Activated CD8-positive, alpha-beta T cell treated with anti-CD3 and anti-CD28 coated beads, Interleukin-2, amount 10 ng/mL, durations not matched to agents 7 days and 5 days (primary cell): ENCODE measurements at regions not wholly inside any gene's neighbourhood (a gene's known extent, or its start where the extent isn't known, plus 50 kb on each side); places are given as distances from the start of the nearest gene placed in this dataset.
A peak's percentile ranks its signal among the peaks of the same experiment; 100 is the strongest.

Source experiments
- ATAC-seq: fragments of 150-1000 bp; cut with Tn5 transposase; one replicate; pipeline ENCODE4 v1.10.0; 2021; ENCODE audit warnings: moderate library complexity
- CTCF ChIA-PET: fragments of 350-600 bp; sonication (Branson Sonifier 250); formaldehyde crosslinking; loops from one replicate; lab custom pipeline; 2021; ENCODE audit warnings: antibody characterized with exemption; lab: Charles Lee
- POLR2A ChIA-PET: fragments of 350-600 bp; sonication (Branson Sonifier 250); formaldehyde crosslinking; loops from one replicate; lab custom pipeline; 2021; ENCODE audit warnings: antibody characterized with exemption; lab: Charles Lee
- DNase-seq: peaks from one replicate; pipeline ENCODE4 v3.0.0-alpha.2; 2020
- H3K27ac Mint-ChIP-seq: one replicate; pipeline ENCODE4 v1.8.0; 2021; ENCODE audit warnings: mild to moderate bottlenecking, mixed read lengths
- H3K27me3 Mint-ChIP-seq: one replicate; pipeline ENCODE4 v1.8.0; 2021; ENCODE audit warnings: low read depth, mixed read lengths
- H3K36me3 Mint-ChIP-seq: one replicate; pipeline ENCODE4 v1.8.0; 2021; ENCODE audit warnings: low read depth, mixed read lengths
- H3K4me1 Mint-ChIP-seq: one replicate; pipeline ENCODE4 v1.8.0; 2021; ENCODE audit warnings: low read depth, mixed read lengths
- H3K4me3 Mint-ChIP-seq: one replicate; pipeline ENCODE4 v1.8.0; 2021; ENCODE audit warnings: mild to moderate bottlenecking, mixed read lengths
- H3K9me3 Mint-ChIP-seq: one replicate; pipeline ENCODE4 v1.8.0; 2022; ENCODE audit warnings: mixed read lengths; ENCODE audit not compliant: insufficient read depth

DNA sequence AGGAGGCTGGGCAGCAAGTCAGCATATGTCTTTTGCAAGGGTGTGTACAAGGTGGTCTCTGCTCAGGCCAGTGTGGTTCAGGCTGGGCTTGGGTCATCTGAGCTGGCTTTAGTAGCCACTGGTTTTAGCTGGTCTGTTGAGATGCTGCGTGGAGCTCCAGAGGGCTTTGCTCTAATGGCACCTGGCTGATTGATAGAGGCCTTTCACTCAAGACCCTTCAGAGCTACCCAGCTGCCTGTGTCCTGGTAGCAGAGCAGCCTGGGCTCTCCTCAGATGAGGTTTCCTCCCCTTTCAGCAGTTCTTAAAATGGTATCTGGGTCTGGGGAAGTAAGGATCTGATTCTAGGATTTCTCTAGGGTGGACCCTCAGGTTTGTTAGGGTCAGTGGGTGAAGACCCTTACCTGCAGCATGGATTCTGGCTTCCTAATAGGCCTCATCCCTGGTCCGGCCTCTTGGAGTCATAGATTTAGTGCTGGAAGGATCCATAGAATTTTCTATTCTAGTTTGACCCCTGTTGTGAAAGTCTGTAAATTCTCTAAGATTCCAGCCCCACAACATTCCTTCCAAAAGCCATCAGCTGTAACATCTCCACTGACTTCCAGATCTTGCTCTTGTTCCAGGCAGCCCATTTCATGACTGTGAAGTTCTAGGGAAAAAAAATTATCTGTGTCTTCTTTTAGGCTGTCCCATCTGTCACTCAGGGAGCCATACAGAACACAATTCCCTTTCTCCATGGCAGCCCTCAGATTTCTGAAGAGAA is 190.2 kb upstream of the ZBED5 start:
- POLR2A ChIA-PET: no interaction called here
- H3K27me3 Mint-ChIP-seq: no peaks in the 10 kb centered on the region
- H3K4me3 Mint-ChIP-seq: no peak overlapping the region
- peaks cover 4% of the 10 kb centered on the region for H3K9me3 Mint-ChIP-seq
- CTCF ChIA-PET: interaction anchor here (1.8 kb wide), 2 partner anchors 10 to 20 kb away, joined by 5 to 7 read pairs; no protein-coding TSS in a partner anchor
- no peaks in the 10 kb centered on the region for H3K4me1 Mint-ChIP-seq
- DNase-seq: no peak
- no peak for ATAC-seq
- H3K27ac Mint-ChIP-seq: no peak overlapping the region
- H3K36me3 Mint-ChIP-seq: no peaks in the 10 kb centered on the region

DNA sequence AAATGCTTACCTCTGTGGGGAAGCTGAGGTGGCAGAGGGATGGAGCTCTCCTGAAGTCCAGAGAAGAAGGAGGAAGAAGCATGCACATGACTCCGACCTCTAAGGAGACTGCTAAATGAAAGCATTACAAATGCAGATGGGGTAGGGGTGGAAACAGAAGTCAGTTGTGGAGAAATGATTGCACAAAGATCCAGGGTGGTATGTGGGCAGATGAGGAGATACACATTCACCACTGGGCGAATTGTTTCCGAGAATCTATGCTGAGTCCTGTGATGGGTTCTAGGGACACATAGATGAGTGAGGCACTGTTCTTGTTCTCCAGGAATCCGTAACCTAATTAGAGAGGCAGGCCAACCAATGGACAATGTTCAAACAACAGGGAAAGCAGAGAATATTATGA is 188.9 kb upstream of the ZBED5 start:
- Mint-ChIP-seq H3K4me1 (no peaks in the 10 kb centered on the region), H3K36me3 (no peaks in the 10 kb centered on the region), H3K27ac (no peak overlapping the region), H3K27me3 (no peaks in the 10 kb centered on the region), H3K9me3 (no peaks in the 10 kb centered on the region), H3K4me3 (no peak overlapping the region)
- CTCF ChIA-PET: interaction anchor here (1.8 kb wide), 1 partner anchor 19 kb away, joined by 5 read pairs; no protein-coding TSS in a partner anchor
- POLR2A ChIA-PET: no interaction called here
- DNase-seq (no peak), ATAC-seq (no peak)

DNA sequence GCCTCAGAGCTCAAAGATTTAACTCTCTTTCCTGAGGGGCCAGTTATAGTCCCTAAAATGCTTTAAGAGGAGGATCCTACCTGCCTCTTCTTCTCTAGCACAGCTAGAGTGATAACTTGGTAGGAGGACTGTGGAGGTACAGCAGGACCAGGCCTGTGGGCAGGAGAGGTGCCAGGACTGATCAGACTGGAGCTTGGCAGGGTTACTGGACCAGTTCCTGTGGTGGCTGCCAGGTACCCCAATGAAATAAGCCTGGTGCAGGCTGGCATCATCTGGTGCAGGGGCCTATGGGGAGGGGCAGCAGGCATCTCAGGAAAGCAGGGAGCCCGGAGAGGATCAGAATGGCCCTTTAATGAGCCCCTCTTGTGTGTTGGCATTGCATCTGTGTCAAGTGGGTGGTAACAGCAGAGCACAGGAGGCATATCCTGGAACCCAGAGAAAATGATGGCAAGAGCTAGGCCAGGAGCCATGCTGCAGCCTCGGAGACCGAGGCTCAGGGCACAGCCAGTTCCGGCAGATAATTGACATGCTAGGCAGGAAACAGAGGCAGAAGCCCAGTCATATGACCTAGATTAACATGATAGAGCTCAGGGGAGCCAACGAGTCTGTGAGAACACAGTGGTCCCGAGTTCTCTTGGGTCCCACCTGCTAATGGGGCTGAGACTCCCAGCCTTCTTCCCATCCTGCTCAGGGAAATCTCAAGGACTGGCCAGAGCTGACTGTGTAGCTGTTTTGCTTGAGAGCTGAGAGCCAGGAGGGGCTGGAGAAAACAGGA is 187.5 kb upstream of the ZBED5 start:
- H3K27ac Mint-ChIP-seq: no peak overlapping the region
- H3K9me3 Mint-ChIP-seq: no peaks in the 10 kb centered on the region
- H3K4me3 Mint-ChIP-seq: no peak overlapping the region
- H3K27me3 Mint-ChIP-seq: no peaks in the 10 kb centered on the region
- CTCF ChIA-PET: interaction anchor here (1.3 kb wide), 1 partner anchor 112 kb away, joined by 3 read pairs; no protein-coding TSS in a partner anchor
- no peaks in the 10 kb centered on the region for H3K36me3 Mint-ChIP-seq
- POLR2A ChIA-PET: no interaction called here
- no peaks in the 10 kb centered on the region for H3K4me1 Mint-ChIP-seq
- no peak for DNase-seq
- no peak for ATAC-seq

DNA sequence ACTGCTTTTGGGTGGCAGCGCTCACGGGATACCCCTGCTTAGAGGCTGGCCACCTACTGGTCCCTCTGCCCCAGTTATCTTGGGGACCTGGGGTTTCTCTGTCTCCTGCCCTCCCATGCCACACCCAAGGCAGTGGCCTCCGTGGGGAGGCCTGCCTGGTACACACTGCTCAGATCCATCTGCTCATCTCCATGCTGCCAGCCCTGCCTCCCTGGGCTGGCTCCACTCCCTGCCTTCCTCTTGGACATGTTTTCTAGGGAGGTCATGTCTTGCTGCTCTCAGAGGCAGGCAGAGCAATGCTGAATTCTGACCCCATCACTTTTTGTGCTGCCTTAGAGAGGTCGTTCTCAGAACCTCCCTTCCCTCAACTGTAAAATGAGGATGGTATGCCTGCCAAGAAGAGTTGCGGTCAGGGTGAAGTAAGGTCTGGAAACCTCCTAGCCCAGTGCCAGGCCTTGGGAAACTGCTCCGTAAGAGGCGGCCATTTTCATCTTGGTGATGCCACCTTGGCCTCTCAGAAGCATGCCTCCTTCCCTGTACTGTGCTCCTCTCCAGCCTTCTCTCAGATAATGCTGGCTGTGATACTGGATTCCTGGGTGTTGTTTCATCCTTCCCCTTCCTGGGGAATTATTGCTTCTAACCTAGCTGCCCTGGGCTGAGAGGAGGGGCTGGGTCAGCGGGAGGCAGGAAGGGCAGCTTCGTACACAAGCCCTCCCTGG is 186.4 kb upstream of the ZBED5 start:
- no peaks in the 10 kb centered on the region for H3K36me3 Mint-ChIP-seq
- POLR2A ChIA-PET: no interaction called here
- no peaks in the 10 kb centered on the region for H3K9me3 Mint-ChIP-seq
- H3K4me3 Mint-ChIP-seq: no peak overlapping the region
- no peaks in the 10 kb centered on the region for H3K27me3 Mint-ChIP-seq
- no peak overlapping the region for H3K27ac Mint-ChIP-seq
- ATAC-seq: no peak
- CTCF ChIA-PET: no interaction called here
- no peaks in the 10 kb centered on the region for H3K4me1 Mint-ChIP-seq
- DNase-seq: no peak

DNA sequence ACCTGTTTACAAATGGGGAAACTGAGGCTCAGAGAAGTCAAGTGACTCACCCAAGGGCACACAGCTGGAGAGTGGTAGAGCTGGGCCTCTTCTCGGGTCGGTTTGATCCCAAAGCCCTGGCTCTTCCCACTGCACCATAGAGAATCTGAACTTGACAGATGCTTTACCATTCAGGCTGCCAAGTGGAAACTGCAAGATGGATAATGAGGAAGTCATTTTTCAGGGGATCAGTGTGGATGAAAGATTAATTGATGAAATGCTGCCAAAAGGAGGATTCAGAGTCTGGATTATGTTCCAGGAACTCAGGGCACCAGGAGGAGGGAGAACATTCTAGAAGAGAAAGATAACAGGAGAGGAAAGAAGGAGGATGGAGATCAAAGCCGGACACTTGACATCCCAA is 185.9 kb upstream of the ZBED5 start:
- Mint-ChIP-seq H3K9me3 (no peaks in the 10 kb centered on the region), H3K4me3 (no peak overlapping the region), H3K4me1 (no peaks in the 10 kb centered on the region), H3K27ac (no peak overlapping the region), H3K36me3 (no peaks in the 10 kb centered on the region), H3K27me3 (no peaks in the 10 kb centered on the region)
- POLR2A ChIA-PET: no interaction called here
- ATAC-seq (no peak), DNase-seq (no peak)
- CTCF ChIA-PET: interaction anchor here (1.2 kb wide), 1 partner anchor 114 kb away, joined by 5 read pairs; no protein-coding TSS in a partner anchor

DNA sequence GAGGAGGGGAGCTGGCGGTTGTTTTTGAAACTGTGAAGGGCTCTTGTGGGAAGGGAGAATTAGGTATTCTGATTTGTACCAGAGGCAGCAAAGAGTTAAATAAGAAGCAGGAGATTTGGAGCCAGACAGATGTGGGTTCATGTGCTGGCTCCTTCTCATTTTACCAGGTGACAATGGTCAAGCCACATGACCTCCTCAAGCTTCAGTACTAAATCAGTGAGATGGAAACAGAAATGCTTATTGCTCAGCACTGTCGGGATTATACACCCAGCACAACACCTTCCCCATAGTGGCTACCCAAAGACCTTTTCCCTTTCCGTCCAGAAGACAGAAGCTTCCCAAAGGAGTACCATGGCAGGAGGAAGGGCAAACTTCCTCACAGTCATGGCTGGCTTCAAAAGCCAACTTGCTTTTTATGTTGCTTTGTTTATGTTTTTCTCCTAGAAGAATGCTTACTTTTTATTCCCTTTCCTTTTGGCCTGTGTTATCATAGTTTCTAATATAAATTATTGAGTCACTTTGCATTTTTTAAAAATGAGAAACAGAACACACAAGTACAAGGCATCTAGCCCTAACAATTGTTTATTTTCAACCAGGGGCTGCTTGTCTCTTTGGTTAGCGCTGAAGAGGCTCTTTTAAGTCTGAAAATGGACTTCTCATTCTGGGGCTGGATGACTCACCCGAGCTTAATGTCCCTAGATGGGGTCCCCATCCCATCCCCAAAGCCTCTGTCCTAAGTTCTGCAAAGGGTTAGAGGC is 181.5 kb upstream of the ZBED5 start:
- no peaks in the 10 kb centered on the region for H3K9me3 Mint-ChIP-seq
- peaks cover 2% of the 10 kb centered on the region for H3K4me1 Mint-ChIP-seq
- no peak overlapping the region for H3K27ac Mint-ChIP-seq
- CTCF ChIA-PET: interaction anchor here (1.6 to 6.6 kb wide), 4 partner anchors 11 to 748 kb away, joined by 7 to 75 read pairs (median 32); no protein-coding TSS in a partner anchor
- H3K4me3 Mint-ChIP-seq: no peak overlapping the region
- POLR2A ChIA-PET: no interaction called here
- ATAC-seq (no peak), DNase-seq (no peak)
- peaks cover 3% of the 10 kb centered on the region for H3K27me3 Mint-ChIP-seq
- no peaks in the 10 kb centered on the region for H3K36me3 Mint-ChIP-seq

GRCh38 chr11:11038782-11039181 is 180.9 kb upstream of the ZBED5 start:
- no peak overlapping the region for H3K4me3 Mint-ChIP-seq
- ChIA-PET CTCF (interaction anchor here (1.6 to 6.6 kb wide), 8 partner anchors 10 to 749 kb away, joined by 5 to 75 read pairs (median 8); no protein-coding TSS in a partner anchor), POLR2A (no interaction called here)
- no peaks in the 10 kb centered on the region for H3K36me3 Mint-ChIP-seq
- peaks cover 2% of the 10 kb centered on the region for H3K4me1 Mint-ChIP-seq
- ATAC-seq (no peak), DNase-seq (no peak)
- no peak overlapping the region for H3K27ac Mint-ChIP-seq
- no peaks in the 10 kb centered on the region for H3K9me3 Mint-ChIP-seq
- H3K27me3 Mint-ChIP-seq: peaks cover 3% of the 10 kb centered on the region

- Mint-ChIP-seq H3K9me3 (no peaks in the 10 kb centered on the region), H3K27ac (no peak overlapping the region), H3K4me1 (peaks cover 2% of the 10 kb centered on the region), H3K36me3 (no peaks in the 10 kb centered on the region), H3K4me3 (no peak overlapping the region), H3K27me3 (peaks cover 3% of the 10 kb centered on the region)
- ATAC-seq (no peak), DNase-seq (no peak)
- ChIA-PET CTCF (interaction anchor here (0.7 to 6.6 kb wide), 13 partner anchors 10 to 749 kb away, joined by 3 to 75 read pairs (median 6); no protein-coding TSS in a partner anchor), POLR2A (no interaction called here)
Observed at GRCh38 chr11:11038352-11038751, 180.5 kb upstream of the ZBED5 start.

- peak; percentile 58 for DNase-seq
- CTCF ChIA-PET: interaction anchor here (0.7 to 6.6 kb wide), 26 partner anchors 9 to 751 kb away, joined by 3 to 75 read pairs (median 5); no protein-coding TSS in a partner anchor
- H3K27ac Mint-ChIP-seq: no peak overlapping the region
- H3K27me3 Mint-ChIP-seq: peaks cover 3% of the 10 kb centered on the region
- H3K4me1 Mint-ChIP-seq: peaks cover 2% of the 10 kb centered on the region
- H3K4me3 Mint-ChIP-seq: no peak overlapping the region
- no peaks in the 10 kb centered on the region for H3K9me3 Mint-ChIP-seq
- POLR2A ChIA-PET: no interaction called here
- ATAC-seq: peak; percentile 84
- no peaks in the 10 kb centered on the region for H3K36me3 Mint-ChIP-seq
Observed at GRCh38 chr11:11036848-11037732, 179.2 kb upstream of the ZBED5 start.

GRCh38 chr11:11036185-11036847 is 178.5 kb upstream of the ZBED5 start:
- ChIA-PET CTCF (interaction anchor here (0.7 to 6.6 kb wide), 15 partner anchors 8 to 751 kb away, joined by 3 to 75 read pairs (median 5); no protein-coding TSS in a partner anchor), POLR2A (no interaction called here)
- ATAC-seq (no peak), DNase-seq (no peak)
- Mint-ChIP-seq H3K4me1 (peaks cover 2% of the 10 kb centered on the region), H3K27ac (no peak overlapping the region), H3K9me3 (no peaks in the 10 kb centered on the region), H3K4me3 (no peak overlapping the region), H3K27me3 (peaks cover 3% of the 10 kb centered on the region), H3K36me3 (no peaks in the 10 kb centered on the region)
